HG03442 (cell line): ENCODE measurements at regions not wholly inside any gene's neighbourhood (a gene's known extent, or its start where the extent isn't known, plus 50 kb on each side); places are given as distances from the start of the nearest gene placed in this dataset.
"Not testable (repeated sequence)": the region's sequence is repeated elsewhere in the genome, so short reads cannot be mapped to it uniquely, and the experiment has no call there.

ENCODE experiments used
- ATAC-seq: cut with Tn5 transposase; IDR thresholded peaks from one replicate; pipeline ENCODE4 v1.9.1; 2021; ENCODE audit warnings: mild to moderate bottlenecking, moderate library complexity; ENCODE audit not compliant: unreplicated experiment

- ATAC-seq, result peak; percentile 64
These were observed 427.5 kb downstream of the VGLL3 start for GRCh38 chr3:86563400-86563970.

GRCh38 chr3:86562090-86562489 is 428.9 kb downstream of the VGLL3 start:
- ATAC-seq, result no peak

GRCh38 chr3:86561215-86561614 is 429.7 kb downstream of the VGLL3 start:
- no peak for ATAC-seq

GRCh38 chr3:86554383-86554782 is 436.6 kb downstream of the VGLL3 start:
- peak; percentile 45 for ATAC-seq

GRCh38 chr3:86547692-86548091 is 443.3 kb downstream of the VGLL3 start:
- ATAC-seq, result no peak

GRCh38 chr3:86537171-86537570 is 453.8 kb downstream of the VGLL3 start:
- ATAC-seq, result no peak

GRCh38 chr3:86519819-86520218 is 471.1 kb downstream of the VGLL3 start:
- ATAC-seq, result no peak

GRCh38 chr3:86481636-86482035 is 509.3 kb downstream of the VGLL3 start:
- no peak for ATAC-seq

GRCh38 chr3:86481031-86481430 is 509.9 kb downstream of the VGLL3 start:
- ATAC-seq, result no peak

GRCh38 chr3:86464180-86464579 is 526.8 kb downstream of the VGLL3 start:
- no peak for ATAC-seq

GRCh38 chr3:86451749-86452148 is 539.2 kb downstream of the VGLL3 start:
- ATAC-seq, result no peak

GRCh38 chr3:86438544-86438943 is 552.4 kb downstream of the VGLL3 start:
- no peak for ATAC-seq

- no peak for ATAC-seq
These were observed 563.6 kb downstream of the VGLL3 start for GRCh38 chr3:86427343-86427742.

GRCh38 chr3:86420990-86421739 is 569.8 kb downstream of the VGLL3 start:
- ATAC-seq, result no peak

GRCh38 chr3:86418861-86419260 is 572.1 kb downstream of the VGLL3 start:
- no peak for ATAC-seq

GRCh38 chr3:86416334-86416733 is 574.6 kb downstream of the VGLL3 start:
- no peak for ATAC-seq

GRCh38 chr3:86413645-86414044 is 577.3 kb downstream of the VGLL3 start:
- no peak for ATAC-seq

- no peak for ATAC-seq
These were observed 580.4 kb downstream of the VGLL3 start for GRCh38 chr3:86410587-86410986.

GRCh38 chr3:86389759-86390158 is 601.2 kb downstream of the VGLL3 start:
- ATAC-seq, result not testable (repeated sequence)

- no peak for ATAC-seq
These were observed 602.1 kb downstream of the VGLL3 start for GRCh38 chr3:86388820-86389219.

GRCh38 chr3:86382556-86382955 is 608.4 kb downstream of the VGLL3 start:
- ATAC-seq, result no peak

GRCh38 chr3:86381247-86381646 is 609.7 kb downstream of the VGLL3 start:
- no peak for ATAC-seq

GRCh38 chr3:86379280-86379679 is 611.7 kb downstream of the VGLL3 start:
- no peak for ATAC-seq
